ENCODE measurements at regions not wholly inside any gene's neighbourhood (a gene's known extent, or its start where the extent isn't known, plus 50 kb on each side); places are given as distances from the start of the nearest gene placed in this dataset.
"Not testable (repeated sequence)": the region's sequence is repeated elsewhere in the genome, so short reads cannot be mapped to it uniquely, and the experiment has no call there.

GRCh38 chr20:26167499-26167898 is 470.8 kb upstream of the ZNF337 start:
- no peak overlapping the region for H3K4me3 ChIP-seq (ENCODE audit: low read length)
- H3K4me1 ChIP-seq (ENCODE audit: control insufficient read depth, low read length) = no peaks in the 10 kb centered on the region
- H3K36me3 ChIP-seq (ENCODE audit: control insufficient read depth, low read length) = no peaks in the 10 kb centered on the region
- H3K79me2 ChIP-seq (ENCODE audit: control insufficient read depth, low read length) = no peaks in the 10 kb centered on the region
- H3K9me2 ChIP-seq (replicated peaks; ENCODE audit: control insufficient read depth, low read length) = no peaks in the 10 kb centered on the region
- H4K20me1 ChIP-seq (ENCODE audit: control insufficient read depth, insufficient read depth, low read depth, low read length) = no peaks in the 10 kb centered on the region
- no peak overlapping the region for H3K27ac ChIP-seq (ENCODE audit: low read depth, low read length)
- no peaks in the 10 kb centered on the region for H3K27me3 ChIP-seq (ENCODE audit: control insufficient read depth, low read length)
- no peak overlapping the region for H3K4me2 ChIP-seq (ENCODE audit: low read length)
- no peak for TF ChIP-seq EZH2phosphoT487 (IDR thresholded peaks at IDR 0.05; ENCODE audit: borderline replicate concordance, low read length)
- TF ChIP-seq CTCF (IDR thresholded peaks at IDR 0.05; ENCODE audit: low read depth, low read length, poor library complexity, severe bottlenecking) = no peak
- H3K9me3 ChIP-seq (ENCODE audit: control insufficient read depth, insufficient read depth, low read length) = no peaks in the 10 kb centered on the region
- no peaks in the 10 kb centered on the region for H3F3A ChIP-seq (ENCODE audit: control insufficient read depth, insufficient read depth)

GRCh38 chr20:26163890-26164289 is 467.2 kb upstream of the ZNF337 start:
- no peaks in the 10 kb centered on the region for H3K36me3 ChIP-seq (ENCODE audit: control insufficient read depth, low read length)
- H3K79me2 ChIP-seq (ENCODE audit: control insufficient read depth, low read length) = no peaks in the 10 kb centered on the region
- no peaks in the 10 kb centered on the region for H3F3A ChIP-seq (ENCODE audit: control insufficient read depth, insufficient read depth)
- H3K4me3 ChIP-seq (ENCODE audit: low read length) = no peak overlapping the region
- no peaks in the 10 kb centered on the region for H3K27me3 ChIP-seq (ENCODE audit: control insufficient read depth, low read length)
- H3K9me3 ChIP-seq (ENCODE audit: control insufficient read depth, insufficient read depth, low read length) = no peaks in the 10 kb centered on the region
- no peaks in the 10 kb centered on the region for H3K9me2 ChIP-seq (replicated peaks; ENCODE audit: control insufficient read depth, low read length)
- no peak overlapping the region for H3K4me2 ChIP-seq (ENCODE audit: low read length)
- no peak overlapping the region for H3K27ac ChIP-seq (ENCODE audit: low read depth, low read length)
- no peak for TF ChIP-seq CTCF (IDR thresholded peaks at IDR 0.05; ENCODE audit: low read depth, low read length, poor library complexity, severe bottlenecking)
- TF ChIP-seq EZH2phosphoT487 (IDR thresholded peaks at IDR 0.05; ENCODE audit: borderline replicate concordance, low read length) = no peak
- no peaks in the 10 kb centered on the region for H4K20me1 ChIP-seq (ENCODE audit: control insufficient read depth, insufficient read depth, low read depth, low read length)
- H3K4me1 ChIP-seq (ENCODE audit: control insufficient read depth, low read length) = no peaks in the 10 kb centered on the region

- not testable (repeated sequence) for H3K79me2 ChIP-seq (ENCODE audit: control insufficient read depth, low read length); H3K27ac ChIP-seq (ENCODE audit: low read depth, low read length); H3K9me2 ChIP-seq (replicated peaks; ENCODE audit: control insufficient read depth, low read length); H3K27me3 ChIP-seq (ENCODE audit: control insufficient read depth, low read length); H3F3A ChIP-seq (ENCODE audit: control insufficient read depth, insufficient read depth); H3K4me1 ChIP-seq (ENCODE audit: control insufficient read depth, low read length); H3K36me3 ChIP-seq (ENCODE audit: control insufficient read depth, low read length); H3K4me2 ChIP-seq (ENCODE audit: low read length); H3K9me3 ChIP-seq (ENCODE audit: control insufficient read depth, insufficient read depth, low read length); H3K4me3 ChIP-seq (ENCODE audit: low read length); H4K20me1 ChIP-seq (ENCODE audit: control insufficient read depth, insufficient read depth, low read depth, low read length)
Observed at GRCh38 chr20:26163151-26163550, 466.5 kb upstream of the ZNF337 start.

GRCh38 chr20:26161741-26162140 is 465.1 kb upstream of the ZNF337 start:
- H3K79me2 ChIP-seq (ENCODE audit: control insufficient read depth, low read length); H3K4me1 ChIP-seq (ENCODE audit: control insufficient read depth, low read length); H4K20me1 ChIP-seq (ENCODE audit: control insufficient read depth, insufficient read depth, low read depth, low read length); H3K4me2 ChIP-seq (ENCODE audit: low read length); H3K9me3 ChIP-seq (ENCODE audit: control insufficient read depth, insufficient read depth, low read length); H3K27me3 ChIP-seq (ENCODE audit: control insufficient read depth, low read length); H3K4me3 ChIP-seq (ENCODE audit: low read length); H3K9me2 ChIP-seq (replicated peaks; ENCODE audit: control insufficient read depth, low read length); H3K36me3 ChIP-seq (ENCODE audit: control insufficient read depth, low read length); H3K27ac ChIP-seq (ENCODE audit: low read depth, low read length); H3F3A ChIP-seq (ENCODE audit: control insufficient read depth, insufficient read depth): not testable (repeated sequence)

- H3K36me3 ChIP-seq (ENCODE audit: control insufficient read depth, low read length); H3K4me3 ChIP-seq (ENCODE audit: low read length); H3K27me3 ChIP-seq (ENCODE audit: control insufficient read depth, low read length); H3K9me3 ChIP-seq (ENCODE audit: control insufficient read depth, insufficient read depth, low read length); H3K4me2 ChIP-seq (ENCODE audit: low read length); H3F3A ChIP-seq (ENCODE audit: control insufficient read depth, insufficient read depth); H3K9me2 ChIP-seq (replicated peaks; ENCODE audit: control insufficient read depth, low read length); H3K27ac ChIP-seq (ENCODE audit: low read depth, low read length); H3K4me1 ChIP-seq (ENCODE audit: control insufficient read depth, low read length); H3K79me2 ChIP-seq (ENCODE audit: control insufficient read depth, low read length); H4K20me1 ChIP-seq (ENCODE audit: control insufficient read depth, insufficient read depth, low read depth, low read length): not testable (repeated sequence)
Observed at GRCh38 chr20:26160916-26161315, 464.3 kb upstream of the ZNF337 start.
